HEK293 (cell line): ENCODE measurements at regions not wholly inside any gene's neighbourhood (a gene's known extent, or its start where the extent isn't known, plus 50 kb on each side); places are given as distances from the start of the nearest gene placed in this dataset.

Experiments
- GLI4 ChIP-seq: fragments of 450-650 bp; formaldehyde crosslinking; IDR thresholded peaks from 2 replicates; pipeline ENCODE4 v1.5.1; 2016; ENCODE audit warnings: missing biosample characterization, missing genetic modification characterization
- HIC1 ChIP-seq: fragments of 450-650 bp; formaldehyde crosslinking; IDR thresholded peaks from 2 replicates; pipeline ENCODE4 v1.5.1; 2016; ENCODE audit warnings: missing biosample characterization, missing genetic modification characterization
- PRDM1 ChIP-seq: fragments of 450-650 bp; formaldehyde crosslinking; IDR thresholded peaks from 2 replicates; pipeline ENCODE4; 2016; ENCODE audit warnings: missing biosample characterization, missing genetic modification characterization
- SP3 ChIP-seq: fragments of 450-650 bp; formaldehyde crosslinking; IDR thresholded peaks from 2 replicates; pipeline ENCODE4 v1.5.1; 2016; ENCODE audit warnings: missing biosample characterization, missing genetic modification characterization
- SP7 ChIP-seq: fragments of 450-650 bp; formaldehyde crosslinking; IDR thresholded peaks from 2 replicates; pipeline ENCODE4 v1.5.1; 2016; ENCODE audit warnings: missing biosample characterization, missing genetic modification characterization
- ZEB2 ChIP-seq: fragments of 450-650 bp; formaldehyde crosslinking; IDR thresholded peaks from 2 replicates; pipeline ENCODE4 v1.5.1; 2016; ENCODE audit warnings: missing biosample characterization, missing genetic modification characterization
- ZNF184 ChIP-seq: fragments of 450-650 bp; IDR thresholded peaks from 2 replicates; pipeline ENCODE4 v1.5.1; 2018; ENCODE audit warnings: missing biosample characterization, mild to moderate bottlenecking, missing genetic modification characterization
- ZNF24 ChIP-seq: fragments of 450-650 bp; formaldehyde crosslinking; IDR thresholded peaks from 2 replicates; pipeline ENCODE4 v1.5.1; 2016; ENCODE audit warnings: missing biosample characterization, missing genetic modification characterization
- ZNF266 ChIP-seq: fragments of 450-650 bp; formaldehyde crosslinking; IDR thresholded peaks from 2 replicates; pipeline ENCODE4 v1.5.1; 2016; ENCODE audit warnings: missing biosample characterization, missing genetic modification characterization, low read depth
- ZNF366 ChIP-seq: fragments of 450-650 bp; formaldehyde crosslinking; conservative IDR thresholded peaks from 2 replicates; pipeline ENCODE4 v1.5.1; 2016; ENCODE audit warnings: missing biosample characterization, missing genetic modification characterization
- ZNF394 ChIP-seq: fragments of 450-650 bp; formaldehyde crosslinking; IDR thresholded peaks from 2 replicates; pipeline ENCODE4 v1.5.1; 2016; ENCODE audit warnings: missing biosample characterization, missing genetic modification characterization, mild to moderate bottlenecking, moderate library complexity, borderline replicate concordance
- ZNF544 ChIP-seq: fragments of 450-650 bp; formaldehyde crosslinking; IDR thresholded peaks from 2 replicates; pipeline ENCODE4 v1.5.0; 2017; ENCODE audit warnings: missing biosample characterization, missing genetic modification characterization
- ZNF629 ChIP-seq: fragments of 450-650 bp; formaldehyde crosslinking; IDR thresholded peaks from 2 replicates; pipeline ENCODE4 v1.5.1; 2017; ENCODE audit warnings: missing biosample characterization, missing genetic modification characterization
- ZNF660 ChIP-seq: fragments of 450-650 bp; IDR thresholded peaks from 2 replicates; pipeline ENCODE4 v1.5.1; 2018; ENCODE audit warnings: missing biosample characterization, mild to moderate bottlenecking, missing genetic modification characterization
- ZNF692 ChIP-seq: fragments of 450-650 bp; formaldehyde crosslinking; IDR thresholded peaks from 2 replicates; pipeline ENCODE4 v1.5.1; 2016; ENCODE audit warnings: missing biosample characterization, missing genetic modification characterization
- ZSCAN23 ChIP-seq: fragments of 450-650 bp; formaldehyde crosslinking; IDR thresholded peaks from 2 replicates; pipeline ENCODE4 v1.5.1; 2016; ENCODE audit warnings: missing biosample characterization, missing genetic modification characterization
- TF ChIP-seq, protein P1 (sequence below): fragments of 450-650 bp; formaldehyde crosslinking; IDR thresholded peaks from 2 replicates; pipeline ENCODE4 v1.5.1; 2016; ENCODE audit warnings: missing biosample characterization, missing genetic modification characterization, borderline replicate concordance
- TF ChIP-seq, protein P2 (sequence below): fragments of 450-650 bp; formaldehyde crosslinking; IDR thresholded peaks from 2 replicates; pipeline ENCODE4 v1.5.1; 2016; ENCODE audit warnings: missing biosample characterization, missing genetic modification characterization, borderline replicate concordance
- TF ChIP-seq, protein P3 (sequence below): fragments of 450-650 bp; formaldehyde crosslinking; IDR thresholded peaks from 2 replicates; pipeline ENCODE4 v1.5.1; 2016; ENCODE audit warnings: missing biosample characterization, missing genetic modification characterization
- TF ChIP-seq, protein P4 (sequence below): fragments of 450-650 bp; formaldehyde crosslinking; IDR thresholded peaks from 2 replicates; pipeline ENCODE4 v1.5.1; 2016; ENCODE audit warnings: missing biosample characterization, missing genetic modification characterization

GRCh38 chr12:27179400-27180214 is 64.5 kb upstream of the STK38L start (continued):
- TF ChIP-seq, protein P1, sequence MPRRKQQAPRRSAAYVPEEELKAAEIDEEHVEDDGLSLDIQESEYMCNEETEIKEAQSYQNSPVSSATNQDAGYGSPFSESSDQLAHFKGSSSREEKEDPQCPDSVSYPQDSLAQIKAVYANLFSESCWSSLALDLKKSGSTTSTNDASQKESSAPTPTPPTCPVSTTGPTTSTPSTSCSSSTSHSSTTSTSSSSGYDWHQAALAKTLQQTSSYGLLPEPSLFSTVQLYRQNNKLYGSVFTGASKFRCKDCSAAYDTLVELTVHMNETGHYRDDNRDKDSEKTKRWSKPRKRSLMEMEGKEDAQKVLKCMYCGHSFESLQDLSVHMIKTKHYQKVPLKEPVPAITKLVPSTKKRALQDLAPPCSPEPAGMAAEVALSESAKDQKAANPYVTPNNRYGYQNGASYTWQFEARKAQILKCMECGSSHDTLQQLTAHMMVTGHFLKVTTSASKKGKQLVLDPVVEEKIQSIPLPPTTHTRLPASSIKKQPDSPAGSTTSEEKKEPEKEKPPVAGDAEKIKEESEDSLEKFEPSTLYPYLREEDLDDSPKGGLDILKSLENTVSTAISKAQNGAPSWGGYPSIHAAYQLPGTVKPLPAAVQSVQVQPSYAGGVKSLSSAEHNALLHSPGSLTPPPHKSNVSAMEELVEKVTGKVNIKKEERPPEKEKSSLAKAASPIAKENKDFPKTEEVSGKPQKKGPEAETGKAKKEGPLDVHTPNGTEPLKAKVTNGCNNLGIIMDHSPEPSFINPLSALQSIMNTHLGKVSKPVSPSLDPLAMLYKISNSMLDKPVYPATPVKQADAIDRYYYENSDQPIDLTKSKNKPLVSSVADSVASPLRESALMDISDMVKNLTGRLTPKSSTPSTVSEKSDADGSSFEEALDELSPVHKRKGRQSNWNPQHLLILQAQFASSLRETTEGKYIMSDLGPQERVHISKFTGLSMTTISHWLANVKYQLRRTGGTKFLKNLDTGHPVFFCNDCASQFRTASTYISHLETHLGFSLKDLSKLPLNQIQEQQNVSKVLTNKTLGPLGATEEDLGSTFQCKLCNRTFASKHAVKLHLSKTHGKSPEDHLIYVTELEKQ (tag by site-specific recombination): peak; percentile 57; the same call in 1 of the 2 replicates
- peak; percentile 64; the same call in 1 of the 2 replicates for TF ChIP-seq ZNF24
- peak; percentile 76 for TF ChIP-seq HIC1
- TF ChIP-seq ZEB2 (tag by site-specific recombination): peak; percentile 72; the same call in 1 of the 2 replicates
- 0 out of 2 replicates have a peak, but pooled peaks have one; percentile 12 for TF ChIP-seq ZSCAN23 (tag by site-specific recombination)
- TF ChIP-seq ZNF629: peak; percentile 94
- peak; percentile 77 for TF ChIP-seq SP7 (tag by site-specific recombination)
- TF ChIP-seq ZNF394: peak; percentile 47; the same call in 1 of the 2 replicates
- peak; percentile 85 for TF ChIP-seq ZNF366 (tag by site-specific recombination)
- 0 out of 2 replicates have a peak, but pooled peaks have one; percentile 27 for TF ChIP-seq SP3
- peak; percentile 69; the same call in 1 of the 2 replicates for TF ChIP-seq ZNF660 (tag by site-specific recombination)
- TF ChIP-seq ZNF266: no peak
- TF ChIP-seq, protein P2, sequence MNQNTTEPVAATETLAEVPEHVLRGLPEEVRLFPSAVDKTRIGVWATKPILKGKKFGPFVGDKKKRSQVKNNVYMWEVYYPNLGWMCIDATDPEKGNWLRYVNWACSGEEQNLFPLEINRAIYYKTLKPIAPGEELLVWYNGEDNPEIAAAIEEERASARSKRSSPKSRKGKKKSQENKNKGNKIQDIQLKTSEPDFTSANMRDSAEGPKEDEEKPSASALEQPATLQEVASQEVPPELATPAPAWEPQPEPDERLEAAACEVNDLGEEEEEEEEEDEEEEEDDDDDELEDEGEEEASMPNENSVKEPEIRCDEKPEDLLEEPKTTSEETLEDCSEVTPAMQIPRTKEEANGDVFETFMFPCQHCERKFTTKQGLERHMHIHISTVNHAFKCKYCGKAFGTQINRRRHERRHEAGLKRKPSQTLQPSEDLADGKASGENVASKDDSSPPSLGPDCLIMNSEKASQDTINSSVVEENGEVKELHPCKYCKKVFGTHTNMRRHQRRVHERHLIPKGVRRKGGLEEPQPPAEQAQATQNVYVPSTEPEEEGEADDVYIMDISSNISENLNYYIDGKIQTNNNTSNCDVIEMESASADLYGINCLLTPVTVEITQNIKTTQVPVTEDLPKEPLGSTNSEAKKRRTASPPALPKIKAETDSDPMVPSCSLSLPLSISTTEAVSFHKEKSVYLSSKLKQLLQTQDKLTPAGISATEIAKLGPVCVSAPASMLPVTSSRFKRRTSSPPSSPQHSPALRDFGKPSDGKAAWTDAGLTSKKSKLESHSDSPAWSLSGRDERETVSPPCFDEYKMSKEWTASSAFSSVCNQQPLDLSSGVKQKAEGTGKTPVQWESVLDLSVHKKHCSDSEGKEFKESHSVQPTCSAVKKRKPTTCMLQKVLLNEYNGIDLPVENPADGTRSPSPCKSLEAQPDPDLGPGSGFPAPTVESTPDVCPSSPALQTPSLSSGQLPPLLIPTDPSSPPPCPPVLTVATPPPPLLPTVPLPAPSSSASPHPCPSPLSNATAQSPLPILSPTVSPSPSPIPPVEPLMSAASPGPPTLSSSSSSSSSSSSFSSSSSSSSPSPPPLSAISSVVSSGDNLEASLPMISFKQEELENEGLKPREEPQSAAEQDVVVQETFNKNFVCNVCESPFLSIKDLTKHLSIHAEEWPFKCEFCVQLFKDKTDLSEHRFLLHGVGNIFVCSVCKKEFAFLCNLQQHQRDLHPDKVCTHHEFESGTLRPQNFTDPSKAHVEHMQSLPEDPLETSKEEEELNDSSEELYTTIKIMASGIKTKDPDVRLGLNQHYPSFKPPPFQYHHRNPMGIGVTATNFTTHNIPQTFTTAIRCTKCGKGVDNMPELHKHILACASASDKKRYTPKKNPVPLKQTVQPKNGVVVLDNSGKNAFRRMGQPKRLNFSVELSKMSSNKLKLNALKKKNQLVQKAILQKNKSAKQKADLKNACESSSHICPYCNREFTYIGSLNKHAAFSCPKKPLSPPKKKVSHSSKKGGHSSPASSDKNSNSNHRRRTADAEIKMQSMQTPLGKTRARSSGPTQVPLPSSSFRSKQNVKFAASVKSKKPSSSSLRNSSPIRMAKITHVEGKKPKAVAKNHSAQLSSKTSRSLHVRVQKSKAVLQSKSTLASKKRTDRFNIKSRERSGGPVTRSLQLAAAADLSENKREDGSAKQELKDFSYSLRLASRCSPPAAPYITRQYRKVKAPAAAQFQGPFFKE (tag by site-specific recombination): no peak
- TF ChIP-seq PRDM1 (tag by site-specific recombination): peak; percentile 94
- no peak for TF ChIP-seq GLI4 (tag by site-specific recombination)
- TF ChIP-seq ZNF692 (tag by site-specific recombination): peak; percentile 25; the same call in 1 of the 2 replicates
- TF ChIP-seq, protein P3, sequence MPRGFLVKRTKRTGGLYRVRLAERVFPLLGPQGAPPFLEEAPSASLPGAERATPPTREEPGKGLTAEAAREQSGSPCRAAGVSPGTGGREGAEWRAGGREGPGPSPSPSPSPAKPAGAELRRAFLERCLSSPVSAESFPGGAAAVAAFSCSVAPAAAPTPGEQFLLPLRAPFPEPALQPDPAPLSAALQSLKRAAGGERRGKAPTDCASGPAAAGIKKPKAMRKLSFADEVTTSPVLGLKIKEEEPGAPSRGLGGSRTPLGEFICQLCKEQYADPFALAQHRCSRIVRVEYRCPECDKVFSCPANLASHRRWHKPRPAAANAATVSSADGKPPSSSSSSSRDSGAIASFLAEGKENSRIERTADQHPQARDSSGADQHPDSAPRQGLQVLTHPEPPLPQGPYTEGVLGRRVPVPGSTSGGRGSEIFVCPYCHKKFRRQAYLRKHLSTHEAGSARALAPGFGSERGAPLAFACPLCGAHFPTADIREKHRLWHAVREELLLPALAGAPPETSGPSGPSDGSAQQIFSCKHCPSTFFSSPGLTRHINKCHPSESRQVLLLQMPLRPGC (tag by site-specific recombination): peak; percentile 66
- TF ChIP-seq, protein P4, sequence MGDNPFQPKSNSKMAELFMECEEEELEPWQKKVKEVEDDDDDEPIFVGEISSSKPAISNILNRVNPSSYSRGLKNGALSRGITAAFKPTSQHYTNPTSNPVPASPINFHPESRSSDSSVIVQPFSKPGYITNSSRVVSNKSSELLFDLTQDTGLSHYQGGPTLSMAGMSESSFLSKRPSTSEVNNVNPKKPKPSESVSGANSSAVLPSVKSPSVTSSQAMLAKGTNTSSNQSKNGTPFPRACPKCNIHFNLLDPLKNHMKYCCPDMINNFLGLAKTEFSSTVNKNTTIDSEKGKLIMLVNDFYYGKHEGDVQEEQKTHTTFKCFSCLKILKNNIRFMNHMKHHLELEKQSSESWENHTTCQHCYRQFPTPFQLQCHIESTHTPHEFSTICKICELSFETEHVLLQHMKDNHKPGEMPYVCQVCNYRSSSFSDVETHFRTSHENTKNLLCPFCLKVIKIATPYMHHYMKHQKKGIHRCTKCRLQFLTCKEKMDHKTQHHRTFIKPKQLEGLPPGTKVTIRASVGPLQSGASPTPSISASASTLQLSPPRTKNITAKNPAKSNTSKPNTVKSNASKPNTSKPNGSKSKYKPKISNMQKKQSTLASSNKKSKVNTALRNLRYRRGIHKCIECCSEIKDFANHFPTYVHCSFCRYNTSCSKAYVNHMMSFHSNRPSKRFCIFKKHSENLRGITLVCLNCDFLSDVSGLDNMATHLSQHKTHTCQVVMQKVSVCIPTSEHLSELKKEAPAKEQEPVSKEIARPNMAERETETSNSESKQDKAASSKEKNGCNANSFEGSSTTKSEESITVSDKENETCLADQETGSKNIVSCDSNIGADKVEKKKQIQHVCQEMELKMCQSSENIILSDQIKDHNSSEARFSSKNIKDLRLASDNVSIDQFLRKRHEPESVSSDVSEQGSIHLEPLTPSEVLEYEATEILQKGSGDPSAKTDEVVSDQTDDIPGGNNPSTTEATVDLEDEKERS (tag by site-specific recombination): peak; percentile 45; the same call in 1 of the 2 replicates
- peak; percentile 81; the same call in 1 of the 2 replicates for TF ChIP-seq ZNF184 (tag by site-specific recombination)
- TF ChIP-seq ZNF544 (tag by site-specific recombination): no peak
